Neural progenitor cell (in vitro differentiated cells): ENCODE measurements at regions not wholly inside any gene's neighbourhood (a gene's known extent, or its start where the extent isn't known, plus 50 kb on each side); places are given as distances from the start of the nearest gene placed in this dataset.

Experiments
- CTCF ChIP-seq: fragments of 200-600 bp; sonication (generic); IDR thresholded peaks from 2 replicates; pipeline ENCODE4 v1.5.1; 2017; ENCODE audit warnings: antibody characterized with exemption, mild to moderate bottlenecking
- EZH2phosphoT487 ChIP-seq: fragments of 200-600 bp; sonication (generic); IDR thresholded peaks from 2 replicates; pipeline ENCODE4 v1.6.1; 2017; ENCODE audit warnings: antibody characterized with exemption

GRCh38 chr3:15851735-15852134 lies 54.0 kb upstream of the ANKRD28 start:
- TF ChIP-seq CTCF (no peak), EZH2phosphoT487 (no peak)
